ENCODE measurements at regions not wholly inside any gene's neighbourhood (a gene's known extent, or its start where the extent isn't known, plus 50 kb on each side); places are given as distances from the start of the nearest gene placed in this dataset.

DNA sequence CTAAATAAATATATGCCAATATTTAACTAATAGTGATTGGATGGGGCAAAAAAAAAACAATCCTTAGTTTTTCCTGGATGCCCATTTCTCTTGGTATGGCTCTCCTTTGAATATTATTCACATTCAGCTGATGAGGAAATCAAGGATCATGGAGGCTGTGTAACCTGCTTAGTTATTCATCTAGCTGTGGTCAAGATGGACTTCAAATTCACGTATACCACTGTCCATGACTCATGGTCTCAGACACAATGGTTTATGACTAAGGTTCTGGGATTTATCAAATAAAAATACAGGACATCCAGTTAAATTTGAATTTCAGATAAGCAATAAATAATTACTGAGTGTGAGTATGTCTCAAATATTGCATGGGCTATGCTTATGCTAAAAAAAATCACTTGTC is 191.5 kb upstream of the CELF2 start:
- Histone ChIP-seq H3K9me3 (ENCODE audit: low read length) (no peaks in the 10 kb centered on the region), H3K36me3 (ENCODE audit: insufficient read depth, low read length) (no peaks in the 10 kb centered on the region), H3F3A (ENCODE audit: insufficient read depth, low read length) (no peaks in the 10 kb centered on the region), H3K4me3 (ENCODE audit: low read depth, low read length, poor library complexity, severe bottlenecking) (no peak overlapping the region), H3K4me1 (ENCODE audit: insufficient read depth, low read length, severe bottlenecking) (no peaks in the 10 kb centered on the region), H3K27me3 (ENCODE audit: insufficient read depth, low read length) (no peaks in the 10 kb centered on the region), H3K9me2 (ENCODE audit: low read depth, low read length) (no peaks in the 10 kb centered on the region), H2AFZ (ENCODE audit: low read length) (no peak overlapping the region), H3K4me2 (ENCODE audit: low read length) (no peak overlapping the region), H3K9ac (ENCODE audit: low read length) (no peak overlapping the region), H3K79me2 (ENCODE audit: insufficient read depth, low read length) (no peaks in the 10 kb centered on the region), H4K20me1 (ENCODE audit: insufficient read depth, low read length) (no peaks in the 10 kb centered on the region), H3K27ac (ENCODE audit: low read depth, low read length, poor library complexity, severe bottlenecking) (no peak overlapping the region)
- no peak for TF ChIP-seq EZH2 (IDR thresholded peaks at IDR 0.05; ENCODE audit: borderline replicate concordance, low read length)
- TF ChIP-seq, protein P1, sequence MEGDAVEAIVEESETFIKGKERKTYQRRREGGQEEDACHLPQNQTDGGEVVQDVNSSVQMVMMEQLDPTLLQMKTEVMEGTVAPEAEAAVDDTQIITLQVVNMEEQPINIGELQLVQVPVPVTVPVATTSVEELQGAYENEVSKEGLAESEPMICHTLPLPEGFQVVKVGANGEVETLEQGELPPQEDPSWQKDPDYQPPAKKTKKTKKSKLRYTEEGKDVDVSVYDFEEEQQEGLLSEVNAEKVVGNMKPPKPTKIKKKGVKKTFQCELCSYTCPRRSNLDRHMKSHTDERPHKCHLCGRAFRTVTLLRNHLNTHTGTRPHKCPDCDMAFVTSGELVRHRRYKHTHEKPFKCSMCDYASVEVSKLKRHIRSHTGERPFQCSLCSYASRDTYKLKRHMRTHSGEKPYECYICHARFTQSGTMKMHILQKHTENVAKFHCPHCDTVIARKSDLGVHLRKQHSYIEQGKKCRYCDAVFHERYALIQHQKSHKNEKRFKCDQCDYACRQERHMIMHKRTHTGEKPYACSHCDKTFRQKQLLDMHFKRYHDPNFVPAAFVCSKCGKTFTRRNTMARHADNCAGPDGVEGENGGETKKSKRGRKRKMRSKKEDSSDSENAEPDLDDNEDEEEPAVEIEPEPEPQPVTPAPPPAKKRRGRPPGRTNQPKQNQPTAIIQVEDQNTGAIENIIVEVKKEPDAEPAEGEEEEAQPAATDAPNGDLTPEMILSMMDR (IDR thresholded peaks at IDR 0.05; ENCODE audit: low read length) = no peak

DNA sequence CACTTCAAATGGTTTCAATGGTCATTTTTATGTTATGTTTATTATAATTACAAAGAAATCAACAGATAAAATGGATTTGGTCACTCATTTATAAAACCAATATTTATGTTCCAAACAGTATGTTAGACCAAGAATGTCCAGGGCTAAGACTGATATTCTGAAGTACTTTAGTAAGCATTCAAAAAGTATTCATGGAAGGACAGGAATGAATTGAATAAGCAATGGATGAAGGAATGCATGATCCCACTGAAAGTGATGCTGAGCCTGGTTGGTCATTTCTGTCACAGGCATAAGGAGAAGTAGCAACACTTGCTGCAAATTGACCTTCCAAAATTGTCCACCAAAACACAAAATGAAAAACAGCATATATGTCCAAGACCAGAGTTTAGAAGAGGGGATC is 189.0 kb upstream of the CELF2 start:
- no peaks in the 10 kb centered on the region for H3F3A ChIP-seq (ENCODE audit: insufficient read depth, low read length)
- no peaks in the 10 kb centered on the region for H3K9me3 ChIP-seq (ENCODE audit: low read length)
- no peak overlapping the region for H3K4me3 ChIP-seq (ENCODE audit: low read depth, low read length, poor library complexity, severe bottlenecking)
- no peaks in the 10 kb centered on the region for H3K27me3 ChIP-seq (ENCODE audit: insufficient read depth, low read length)
- TF ChIP-seq, protein P1 (IDR thresholded peaks at IDR 0.05; ENCODE audit: low read length) = no peak
- no peak for TF ChIP-seq EZH2 (IDR thresholded peaks at IDR 0.05; ENCODE audit: borderline replicate concordance, low read length)
- H3K4me2 ChIP-seq (ENCODE audit: low read length) = no peak overlapping the region
- no peaks in the 10 kb centered on the region for H3K79me2 ChIP-seq (ENCODE audit: insufficient read depth, low read length)
- H3K9ac ChIP-seq (ENCODE audit: low read length) = no peak overlapping the region
- H2AFZ ChIP-seq (ENCODE audit: low read length) = no peak overlapping the region
- no peaks in the 10 kb centered on the region for H3K36me3 ChIP-seq (ENCODE audit: insufficient read depth, low read length)
- no peak overlapping the region for H3K27ac ChIP-seq (ENCODE audit: low read depth, low read length, poor library complexity, severe bottlenecking)
- H3K9me2 ChIP-seq (ENCODE audit: low read depth, low read length) = no peaks in the 10 kb centered on the region
- no peaks in the 10 kb centered on the region for H4K20me1 ChIP-seq (ENCODE audit: insufficient read depth, low read length)
- H3K4me1 ChIP-seq (ENCODE audit: insufficient read depth, low read length, severe bottlenecking) = no peaks in the 10 kb centered on the region

DNA sequence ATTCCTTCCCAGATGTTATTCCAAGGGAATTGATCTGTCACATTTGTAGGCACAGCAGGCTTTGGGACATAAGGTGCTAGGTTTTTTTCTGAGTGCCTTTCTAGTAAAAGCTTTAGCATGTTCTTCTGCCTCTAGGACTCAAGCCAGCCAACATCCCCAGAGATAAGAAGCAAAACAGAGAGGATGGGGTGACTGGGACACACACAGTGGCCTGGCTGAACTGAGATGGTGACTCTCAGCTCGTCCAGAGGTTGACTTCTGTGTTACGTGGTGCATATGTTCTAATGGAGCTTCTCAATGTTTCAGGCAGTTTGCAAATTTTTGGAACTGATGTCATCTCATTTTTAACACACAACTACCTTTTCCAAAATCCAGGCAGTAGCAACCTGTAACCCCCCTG is 188.1 kb upstream of the CELF2 start:
- Histone ChIP-seq H3K4me3 (ENCODE audit: low read depth, low read length, poor library complexity, severe bottlenecking) (no peak overlapping the region), H3K4me1 (ENCODE audit: insufficient read depth, low read length, severe bottlenecking) (no peaks in the 10 kb centered on the region), H3K27me3 (ENCODE audit: insufficient read depth, low read length) (no peaks in the 10 kb centered on the region)

More for the DNA sequence above, 188.1 kb upstream of the CELF2 start:
- Histone ChIP-seq H3K9ac (ENCODE audit: low read length) (no peak overlapping the region), H4K20me1 (ENCODE audit: insufficient read depth, low read length) (no peaks in the 10 kb centered on the region), H3K79me2 (ENCODE audit: insufficient read depth, low read length) (no peaks in the 10 kb centered on the region), H3F3A (ENCODE audit: insufficient read depth, low read length) (no peaks in the 10 kb centered on the region), H3K9me2 (ENCODE audit: low read depth, low read length) (no peaks in the 10 kb centered on the region), H3K4me2 (ENCODE audit: low read length) (no peak overlapping the region), H2AFZ (ENCODE audit: low read length) (no peak overlapping the region), H3K36me3 (ENCODE audit: insufficient read depth, low read length) (no peaks in the 10 kb centered on the region), H3K27ac (ENCODE audit: low read depth, low read length, poor library complexity, severe bottlenecking) (no peak overlapping the region), H3K9me3 (ENCODE audit: low read length) (no peaks in the 10 kb centered on the region)
- TF ChIP-seq, protein P1 (IDR thresholded peaks at IDR 0.05; ENCODE audit: low read length) = no peak
- no peak for TF ChIP-seq EZH2 (IDR thresholded peaks at IDR 0.05; ENCODE audit: borderline replicate concordance, low read length)
